SH-SY5Y (cell line): ENCODE measurements at regions not wholly inside any gene's neighbourhood (a gene's known extent, or its start where the extent isn't known, plus 50 kb on each side); places are given as distances from the start of the nearest gene placed in this dataset.

Experiments
- GATA2 ChIP-seq: IDR thresholded peaks from 2 replicates; pipeline ENCODE4 v1.6.1; 2011; ENCODE audit warnings: mild to moderate bottlenecking, low read depth, low read length
- GATA3 ChIP-seq: IDR thresholded peaks from 2 replicates; pipeline ENCODE4 v1.6.1; 2011; ENCODE audit warnings: low read depth, mild to moderate bottlenecking, low read length, moderate library complexity

GRCh38 chr12:113660936-113661335, 189.3 kb upstream of the LHX5 start:
- TF ChIP-seq GATA2 (no peak), GATA3 (no peak)
